ENCODE measurements at regions not wholly inside any gene's neighbourhood (a gene's known extent, or its start where the extent isn't known, plus 50 kb on each side); places are given as distances from the start of the nearest gene placed in this dataset.

DNA sequence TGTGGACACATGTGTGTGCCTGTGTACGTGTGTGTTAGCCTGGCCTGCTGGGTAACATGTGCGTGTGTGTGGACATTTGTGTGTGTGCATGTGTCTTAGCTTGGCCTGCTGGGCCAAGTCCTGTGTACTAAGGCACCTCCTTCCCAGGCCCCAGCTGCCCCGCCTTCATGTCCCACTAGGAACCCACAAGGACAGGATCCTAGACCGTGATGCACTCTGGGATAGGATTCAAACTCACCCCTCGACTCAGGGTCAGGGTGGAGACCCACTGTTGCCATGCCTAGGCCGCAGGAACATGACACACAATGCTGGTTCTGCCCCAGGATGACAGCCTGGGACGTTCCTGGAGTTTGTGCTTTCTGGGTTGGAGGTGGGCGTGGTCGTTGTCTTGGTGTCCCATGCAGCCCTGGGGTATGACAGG, 89.9 kb upstream of the TMPRSS2 start:
- no peaks in the 10 kb centered on the region for H3K4me1 ChIP-seq (ENCODE audit: control insufficient read depth in 2 of 2, insufficient read depth in 2 of 2, low read length in 2 of 2)
- no peaks in the 10 kb centered on the region for H4K20me1 ChIP-seq (ENCODE audit: control insufficient read depth, insufficient read depth, low read length, poor library complexity, severe bottlenecking)
- H3K9me3 Mint-ChIP-seq (ENCODE audit: insufficient read depth): no peaks in the 10 kb centered on the region
- no peak overlapping the region for H3K4me2 ChIP-seq (replicated peaks; ENCODE audit: low read depth, low read length, poor library complexity, severe bottlenecking)
- H3K4me3 Mint-ChIP-seq: no peak overlapping the region
- H2AFZ ChIP-seq (ENCODE audit: insufficient read depth, low read depth, low read length, poor library complexity, severe bottlenecking): no peak overlapping the region
- H3K4me3 ChIP-seq (ENCODE audit: control extremely low read depth in 1 of 5, extremely low read depth in 1 of 5, insufficient read depth in 1 of 5, low read depth in 2 of 5, low read length in 4 of 5): no peak overlapping the region
- H3K27ac ChIP-seq (ENCODE audit: low read length in 2 of 2): no peak overlapping the region
- DNase-seq (no peak), ATAC-seq (ENCODE audit: low read depth) (no peak)
- H3K27me3 Mint-ChIP-seq: peaks cover 28% of the 10 kb centered on the region
- H3K9ac ChIP-seq (ENCODE audit: low read length): no peak overlapping the region
- POLR2A ChIA-PET: no interaction called here
- peaks cover 1% of the 10 kb centered on the region for H3K4me1 Mint-ChIP-seq
- intact Hi-C loops (cut with micrococcal nuclease): no loop called here
- TF ChIP-seq, protein P1, sequence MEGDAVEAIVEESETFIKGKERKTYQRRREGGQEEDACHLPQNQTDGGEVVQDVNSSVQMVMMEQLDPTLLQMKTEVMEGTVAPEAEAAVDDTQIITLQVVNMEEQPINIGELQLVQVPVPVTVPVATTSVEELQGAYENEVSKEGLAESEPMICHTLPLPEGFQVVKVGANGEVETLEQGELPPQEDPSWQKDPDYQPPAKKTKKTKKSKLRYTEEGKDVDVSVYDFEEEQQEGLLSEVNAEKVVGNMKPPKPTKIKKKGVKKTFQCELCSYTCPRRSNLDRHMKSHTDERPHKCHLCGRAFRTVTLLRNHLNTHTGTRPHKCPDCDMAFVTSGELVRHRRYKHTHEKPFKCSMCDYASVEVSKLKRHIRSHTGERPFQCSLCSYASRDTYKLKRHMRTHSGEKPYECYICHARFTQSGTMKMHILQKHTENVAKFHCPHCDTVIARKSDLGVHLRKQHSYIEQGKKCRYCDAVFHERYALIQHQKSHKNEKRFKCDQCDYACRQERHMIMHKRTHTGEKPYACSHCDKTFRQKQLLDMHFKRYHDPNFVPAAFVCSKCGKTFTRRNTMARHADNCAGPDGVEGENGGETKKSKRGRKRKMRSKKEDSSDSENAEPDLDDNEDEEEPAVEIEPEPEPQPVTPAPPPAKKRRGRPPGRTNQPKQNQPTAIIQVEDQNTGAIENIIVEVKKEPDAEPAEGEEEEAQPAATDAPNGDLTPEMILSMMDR (IDR thresholded peaks at IDR 0.05): no peak
- no peak for TF ChIP-seq EZH2 (IDR thresholded peaks at IDR 0.05; ENCODE audit: borderline replicate concordance, insufficient read depth, low read depth, low read length, poor library complexity, severe bottlenecking)
- WGBS (ENCODE audit: insufficient coverage): 94% methylated on average over 6 of the region's 9 CpGs
- H3K79me2 ChIP-seq (ENCODE audit: control insufficient read depth, insufficient read depth, low read length): no peaks in the 10 kb centered on the region
- no peak overlapping the region for H3K27ac Mint-ChIP-seq
- peaks cover 0 to 6% (median 0%) of the 10 kb centered on the region in 3 donors for H3K9me3 ChIP-seq (ENCODE audit: control extremely low read depth in 1 of 3, control insufficient read depth in 2 of 3, insufficient read depth in 1 of 3, low read length in 2 of 3)
- no peaks in the 10 kb centered on the region for H3K27me3 ChIP-seq (replicated peaks in 1 of 4; ENCODE audit: control extremely low read depth in 1 of 4, control insufficient read depth in 3 of 4, insufficient read depth in 4 of 4, low read length in 3 of 4)
- CTCF ChIA-PET: no interaction called here
- H3K36me3 ChIP-seq (replicated peaks in 1 of 2; ENCODE audit: control extremely low read depth in 1 of 2, control insufficient read depth in 1 of 2, extremely low read depth in 1 of 2, insufficient read depth in 2 of 2, low read length in 1 of 2): no peaks in the 10 kb centered on the region

DNA sequence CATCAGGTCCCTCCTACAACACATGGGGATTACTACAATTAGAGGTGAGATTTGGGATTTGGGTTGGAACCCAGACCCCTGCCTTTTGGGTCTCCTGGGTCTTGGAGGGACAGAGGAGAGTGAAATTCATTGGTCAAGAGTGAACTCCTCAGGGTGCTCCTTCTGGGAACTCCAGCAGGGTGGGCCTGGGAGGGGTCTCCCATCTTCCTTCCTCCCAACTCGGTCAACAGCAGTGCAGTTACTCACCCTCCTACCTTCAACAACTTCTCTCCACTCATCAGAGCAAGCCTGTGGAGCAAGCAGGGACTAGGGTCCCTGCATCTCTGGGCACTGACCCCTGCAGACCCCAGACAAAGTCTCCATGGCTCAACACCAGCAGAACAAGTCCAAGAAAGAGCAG, 89.3 kb upstream of the TMPRSS2 start:
- Histone ChIP-seq H3K36me3 (replicated peaks in 1 of 2; ENCODE audit: control extremely low read depth in 1 of 2, control insufficient read depth in 1 of 2, extremely low read depth in 1 of 2, insufficient read depth in 2 of 2, low read length in 1 of 2) (no peaks in the 10 kb centered on the region), H3K4me2 (replicated peaks; ENCODE audit: low read depth, low read length, poor library complexity, severe bottlenecking) (no peak overlapping the region), H3K27ac (ENCODE audit: low read length in 2 of 2) (no peak overlapping the region), H3K79me2 (ENCODE audit: control insufficient read depth, insufficient read depth, low read length) (no peaks in the 10 kb centered on the region), H3K27me3 (replicated peaks in 1 of 4; ENCODE audit: control extremely low read depth in 1 of 4, control insufficient read depth in 3 of 4, insufficient read depth in 4 of 4, low read length in 3 of 4) (no peaks in the 10 kb centered on the region), H4K20me1 (ENCODE audit: control insufficient read depth, insufficient read depth, low read length, poor library complexity, severe bottlenecking) (no peaks in the 10 kb centered on the region), H2AFZ (ENCODE audit: insufficient read depth, low read depth, low read length, poor library complexity, severe bottlenecking) (no peak overlapping the region), H3K4me1 (ENCODE audit: control insufficient read depth in 2 of 2, insufficient read depth in 2 of 2, low read length in 2 of 2) (no peaks in the 10 kb centered on the region), H3K9ac (ENCODE audit: low read length) (no peak overlapping the region), H3K4me3 (ENCODE audit: control extremely low read depth in 1 of 5, extremely low read depth in 1 of 5, insufficient read depth in 1 of 5, low read depth in 2 of 5, low read length in 4 of 5) (no peak overlapping the region), H3K9me3 (ENCODE audit: control extremely low read depth in 1 of 3, control insufficient read depth in 2 of 3, insufficient read depth in 1 of 3, low read length in 2 of 3) (peaks cover 0 to 6% (median 0%) of the 10 kb centered on the region in 3 donors)
- 100% methylated on average over 1 of the region's 1 CpG for WGBS (ENCODE audit: insufficient coverage)
- intact Hi-C loops (cut with micrococcal nuclease): no loop called here
- Mint-ChIP-seq H3K27ac (no peak overlapping the region), H3K4me1 (peaks cover 1% of the 10 kb centered on the region), H3K4me3 (no peak overlapping the region), H3K27me3 (peaks cover 23% of the 10 kb centered on the region), H3K9me3 (ENCODE audit: insufficient read depth) (no peaks in the 10 kb centered on the region)
- TF ChIP-seq, protein P1 (IDR thresholded peaks at IDR 0.05): no peak
- no peak for TF ChIP-seq EZH2 (IDR thresholded peaks at IDR 0.05; ENCODE audit: borderline replicate concordance, insufficient read depth, low read depth, low read length, poor library complexity, severe bottlenecking)
- ChIA-PET CTCF (no interaction called here), POLR2A (no interaction called here)
- DNase-seq (no peak), ATAC-seq (ENCODE audit: low read depth) (no peak)
